Liver (tissue), 2 donors: ENCODE measurements at regions not wholly inside any gene's neighbourhood (a gene's known extent, or its start where the extent isn't known, plus 50 kb on each side); places are given as distances from the start of the nearest gene placed in this dataset.

ENCODE experiments used
- JUND ChIP-seq, 2 donors: IDR thresholded peaks; 2 replicates each; pipeline ENCODE4 v1.6.1; 2016; ENCODE audit warnings: antibody characterized with exemption in 2 of 2
- RAD21 ChIP-seq, 2 donors: IDR thresholded peaks; 2 replicates each; pipeline ENCODE4 v1.6.1; 2016; ENCODE audit warnings: antibody characterized with exemption in 2 of 2, mild to moderate bottlenecking in 2 of 2
- donor health status: healthy.

DNA sequence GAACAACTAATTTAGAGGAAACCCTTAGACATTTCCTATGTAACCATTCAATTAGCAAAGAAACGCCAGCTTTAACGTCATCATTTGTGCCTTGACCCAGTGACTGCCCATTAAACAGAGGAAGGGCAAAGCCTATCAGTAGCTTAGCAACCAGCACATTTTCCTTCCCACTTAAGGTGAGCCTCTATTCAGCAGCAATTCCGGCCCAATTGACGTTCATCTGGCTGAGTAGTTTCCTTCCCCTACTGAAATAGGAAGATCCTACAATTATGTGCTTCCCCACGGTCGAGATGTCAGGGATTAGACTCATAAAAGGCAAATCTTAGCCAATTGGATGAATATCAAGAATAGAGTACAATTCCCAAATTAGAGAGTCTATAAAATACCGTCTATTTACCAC lies 482.1 kb upstream of the ADAMTS5 start:
- no peak for TF ChIP-seq JUND (IDR thresholded peaks at IDR 0.05)
- no peak for TF ChIP-seq RAD21 (IDR thresholded peaks at IDR 0.05)
